ENCODE measurements at regions not wholly inside any gene's neighbourhood (a gene's known extent, or its start where the extent isn't known, plus 50 kb on each side); places are given as distances from the start of the nearest gene placed in this dataset.
A peak's percentile ranks its signal among the peaks of the same experiment; 100 is the strongest.

- Histone ChIP-seq H3K27me3 (ENCODE audit: low read depth) (no peaks in the 10 kb centered on the region), H3K27ac (peak overlapping the region; percentile 65), H3K9me3 (no peaks in the 10 kb centered on the region), H3K36me3 (no peaks in the 10 kb centered on the region), H3K4me3 (no peak overlapping the region), H3K4me1 (peaks cover 25% of the 10 kb centered on the region)
- ATAC-seq (peak; percentile 58 to 86), DNase-seq (no peak)
- TF ChIP-seq, protein P1, sequence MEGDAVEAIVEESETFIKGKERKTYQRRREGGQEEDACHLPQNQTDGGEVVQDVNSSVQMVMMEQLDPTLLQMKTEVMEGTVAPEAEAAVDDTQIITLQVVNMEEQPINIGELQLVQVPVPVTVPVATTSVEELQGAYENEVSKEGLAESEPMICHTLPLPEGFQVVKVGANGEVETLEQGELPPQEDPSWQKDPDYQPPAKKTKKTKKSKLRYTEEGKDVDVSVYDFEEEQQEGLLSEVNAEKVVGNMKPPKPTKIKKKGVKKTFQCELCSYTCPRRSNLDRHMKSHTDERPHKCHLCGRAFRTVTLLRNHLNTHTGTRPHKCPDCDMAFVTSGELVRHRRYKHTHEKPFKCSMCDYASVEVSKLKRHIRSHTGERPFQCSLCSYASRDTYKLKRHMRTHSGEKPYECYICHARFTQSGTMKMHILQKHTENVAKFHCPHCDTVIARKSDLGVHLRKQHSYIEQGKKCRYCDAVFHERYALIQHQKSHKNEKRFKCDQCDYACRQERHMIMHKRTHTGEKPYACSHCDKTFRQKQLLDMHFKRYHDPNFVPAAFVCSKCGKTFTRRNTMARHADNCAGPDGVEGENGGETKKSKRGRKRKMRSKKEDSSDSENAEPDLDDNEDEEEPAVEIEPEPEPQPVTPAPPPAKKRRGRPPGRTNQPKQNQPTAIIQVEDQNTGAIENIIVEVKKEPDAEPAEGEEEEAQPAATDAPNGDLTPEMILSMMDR (IDR thresholded peaks at IDR 0.05), result no peak
- intact Hi-C loops (cut with DNase I), result no loop called here
Observed at GRCh38 chr3:31275038-31275572, 257.6 kb upstream of the STT3B start.

GRCh38 chr3:31275583-31275982 lies 257.1 kb upstream of the STT3B start:
- H3K27me3 ChIP-seq (ENCODE audit: low read depth), result no peaks in the 10 kb centered on the region
- intact Hi-C loops (cut with DNase I), result no loop called here
- peak; percentile 20 to 48 for ATAC-seq
- TF ChIP-seq, protein P1 (IDR thresholded peaks at IDR 0.05), result no peak
- H3K27ac ChIP-seq, result peak overlapping the region; percentile 65
- H3K9me3 ChIP-seq, result no peaks in the 10 kb centered on the region
- H3K4me3 ChIP-seq, result no peak overlapping the region
- H3K4me1 ChIP-seq, result peaks cover 25% of the 10 kb centered on the region
- H3K36me3 ChIP-seq, result no peaks in the 10 kb centered on the region
- DNase-seq, result no peak

- Histone ChIP-seq H3K4me3 (no peak overlapping the region), H3K4me1 (peaks cover 25% of the 10 kb centered on the region), H3K36me3 (no peaks in the 10 kb centered on the region), H3K9me3 (no peaks in the 10 kb centered on the region), H3K27ac (no peak overlapping the region), H3K27me3 (ENCODE audit: low read depth) (no peaks in the 10 kb centered on the region)
- DNase-seq (no peak), ATAC-seq (no peak)
- TF ChIP-seq, protein P1 (IDR thresholded peaks at IDR 0.05), result no peak
- intact Hi-C loops (cut with DNase I), result no loop called here
Observed at GRCh38 chr3:31277582-31277981, 255.1 kb upstream of the STT3B start.

GRCh38 chr3:31278532-31278931 lies 254.2 kb upstream of the STT3B start:
- intact Hi-C loops (cut with DNase I), result no loop called here
- H3K27ac ChIP-seq, result no peak overlapping the region

GRCh38 chr3:31284776-31285175 lies 247.9 kb upstream of the STT3B start:
- Histone ChIP-seq H3K4me3 (no peak overlapping the region), H3K27ac (no peak overlapping the region), H3K27me3 (ENCODE audit: low read depth) (no peaks in the 10 kb centered on the region), H3K9me3 (no peaks in the 10 kb centered on the region), H3K4me1 (peaks cover 18% of the 10 kb centered on the region), H3K36me3 (no peaks in the 10 kb centered on the region)
- DNase-seq (no peak), ATAC-seq (no peak)
- intact Hi-C loops (cut with DNase I), result no loop called here
- TF ChIP-seq, protein P1 (IDR thresholded peaks at IDR 0.05), result no peak

More at GRCh38 chr3:31278532-31278931, 254.2 kb upstream of the STT3B start:
- DNase-seq (no peak), ATAC-seq (peak in 1 of 2 donors; percentile 17)
- Histone ChIP-seq H3K36me3 (no peaks in the 10 kb centered on the region), H3K4me3 (no peak overlapping the region), H3K9me3 (no peaks in the 10 kb centered on the region), H3K4me1 (peaks cover 25% of the 10 kb centered on the region), H3K27me3 (ENCODE audit: low read depth) (no peaks in the 10 kb centered on the region)
- TF ChIP-seq, protein P1 (IDR thresholded peaks at IDR 0.05), result no peak
